Astrocyte (in vitro differentiated cells and primary cell): ENCODE measurements at regions not wholly inside any gene's neighbourhood (a gene's known extent, or its start where the extent isn't known, plus 50 kb on each side); places are given as distances from the start of the nearest gene placed in this dataset.

Experiments used
- EZH2 ChIP-seq: IDR thresholded peaks from 2 replicates; pipeline ENCODE4 v1.6.1; 2012; ENCODE audit warnings: mild to moderate bottlenecking, low read length, inconsistent platforms; ENCODE audit not compliant: insufficient read depth
- TF ChIP-seq, protein P1 (sequence below): IDR thresholded peaks from 2 replicates; pipeline ENCODE4 v1.5.1; 2011; ENCODE audit warnings: low read depth, mild to moderate bottlenecking, inconsistent platforms, low read length, moderate library complexity; ENCODE audit not compliant: insufficient read depth

DNA sequence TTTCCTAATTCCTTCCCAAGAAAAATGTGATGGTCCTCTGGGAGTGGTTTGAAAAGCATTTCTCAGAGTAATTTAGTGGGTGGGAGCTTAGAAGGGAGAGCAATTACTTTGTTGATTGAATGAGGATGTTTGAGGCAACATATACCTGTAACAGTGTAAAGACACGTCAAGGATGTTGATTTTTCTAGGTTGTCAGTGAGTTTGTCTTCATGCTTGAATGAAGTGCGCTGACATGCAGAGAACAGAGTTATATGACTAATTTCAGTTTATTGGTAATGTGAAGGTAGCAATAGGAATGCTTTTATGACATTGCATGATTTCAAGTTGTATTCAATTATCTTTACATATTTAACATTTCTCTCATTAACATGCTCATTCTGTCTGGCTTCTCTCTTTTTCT is 286.9 kb downstream of the NFKBIZ start:
- TF ChIP-seq EZH2 = no peak
- TF ChIP-seq, protein P1, sequence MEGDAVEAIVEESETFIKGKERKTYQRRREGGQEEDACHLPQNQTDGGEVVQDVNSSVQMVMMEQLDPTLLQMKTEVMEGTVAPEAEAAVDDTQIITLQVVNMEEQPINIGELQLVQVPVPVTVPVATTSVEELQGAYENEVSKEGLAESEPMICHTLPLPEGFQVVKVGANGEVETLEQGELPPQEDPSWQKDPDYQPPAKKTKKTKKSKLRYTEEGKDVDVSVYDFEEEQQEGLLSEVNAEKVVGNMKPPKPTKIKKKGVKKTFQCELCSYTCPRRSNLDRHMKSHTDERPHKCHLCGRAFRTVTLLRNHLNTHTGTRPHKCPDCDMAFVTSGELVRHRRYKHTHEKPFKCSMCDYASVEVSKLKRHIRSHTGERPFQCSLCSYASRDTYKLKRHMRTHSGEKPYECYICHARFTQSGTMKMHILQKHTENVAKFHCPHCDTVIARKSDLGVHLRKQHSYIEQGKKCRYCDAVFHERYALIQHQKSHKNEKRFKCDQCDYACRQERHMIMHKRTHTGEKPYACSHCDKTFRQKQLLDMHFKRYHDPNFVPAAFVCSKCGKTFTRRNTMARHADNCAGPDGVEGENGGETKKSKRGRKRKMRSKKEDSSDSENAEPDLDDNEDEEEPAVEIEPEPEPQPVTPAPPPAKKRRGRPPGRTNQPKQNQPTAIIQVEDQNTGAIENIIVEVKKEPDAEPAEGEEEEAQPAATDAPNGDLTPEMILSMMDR = no peak
